ENCODE measurements at regions not wholly inside any gene's neighbourhood (a gene's known extent, or its start where the extent isn't known, plus 50 kb on each side); places are given as distances from the start of the nearest gene placed in this dataset.

GRCh38 chr21:43301409-43302061 lies 125.4 kb downstream of the SIK1 start:
- DNase-seq: no peak

GRCh38 chr21:43300496-43301408 lies 126.2 kb downstream of the SIK1 start:
- no peak for DNase-seq

- no peak for DNase-seq
These were observed 127.3 kb downstream of the SIK1 start for GRCh38 chr21:43299441-43300277.

- no peak for DNase-seq
These were observed 128.1 kb downstream of the SIK1 start for GRCh38 chr21:43298546-43299440.

- DNase-seq: no peak
These were observed 128.9 kb downstream of the SIK1 start for GRCh38 chr21:43297989-43298388.

DNA sequence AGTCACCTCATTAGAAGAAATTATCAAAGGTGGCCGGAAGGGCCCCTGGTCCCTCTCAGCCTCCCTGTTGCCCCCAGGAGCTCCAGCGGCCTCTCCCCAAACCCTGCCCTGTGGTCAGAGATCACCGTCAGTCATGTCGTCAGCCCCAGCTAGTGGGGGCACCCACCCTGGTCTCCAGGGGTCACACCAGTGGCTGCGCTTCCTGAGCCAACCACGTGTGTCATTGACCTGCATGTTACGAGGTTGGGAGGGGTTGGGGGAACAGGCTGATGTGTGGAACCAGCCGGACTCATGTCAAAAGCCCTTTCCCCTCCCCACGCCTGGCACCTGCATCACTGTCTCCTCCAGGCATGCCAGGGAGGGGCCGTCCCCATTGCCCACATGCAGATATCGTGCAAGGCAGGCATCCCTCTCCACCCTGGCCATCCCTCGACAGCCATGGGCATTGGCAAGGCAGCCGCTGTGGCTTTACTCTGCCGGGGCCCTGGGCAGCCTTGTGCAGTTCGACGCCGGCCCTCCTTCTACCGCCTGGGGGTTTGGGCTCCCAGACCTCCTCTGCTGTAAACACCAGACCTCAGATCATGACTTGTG lies 128.7 kb downstream of the CRYAA start:
- DNase-seq: no peak

DNA sequence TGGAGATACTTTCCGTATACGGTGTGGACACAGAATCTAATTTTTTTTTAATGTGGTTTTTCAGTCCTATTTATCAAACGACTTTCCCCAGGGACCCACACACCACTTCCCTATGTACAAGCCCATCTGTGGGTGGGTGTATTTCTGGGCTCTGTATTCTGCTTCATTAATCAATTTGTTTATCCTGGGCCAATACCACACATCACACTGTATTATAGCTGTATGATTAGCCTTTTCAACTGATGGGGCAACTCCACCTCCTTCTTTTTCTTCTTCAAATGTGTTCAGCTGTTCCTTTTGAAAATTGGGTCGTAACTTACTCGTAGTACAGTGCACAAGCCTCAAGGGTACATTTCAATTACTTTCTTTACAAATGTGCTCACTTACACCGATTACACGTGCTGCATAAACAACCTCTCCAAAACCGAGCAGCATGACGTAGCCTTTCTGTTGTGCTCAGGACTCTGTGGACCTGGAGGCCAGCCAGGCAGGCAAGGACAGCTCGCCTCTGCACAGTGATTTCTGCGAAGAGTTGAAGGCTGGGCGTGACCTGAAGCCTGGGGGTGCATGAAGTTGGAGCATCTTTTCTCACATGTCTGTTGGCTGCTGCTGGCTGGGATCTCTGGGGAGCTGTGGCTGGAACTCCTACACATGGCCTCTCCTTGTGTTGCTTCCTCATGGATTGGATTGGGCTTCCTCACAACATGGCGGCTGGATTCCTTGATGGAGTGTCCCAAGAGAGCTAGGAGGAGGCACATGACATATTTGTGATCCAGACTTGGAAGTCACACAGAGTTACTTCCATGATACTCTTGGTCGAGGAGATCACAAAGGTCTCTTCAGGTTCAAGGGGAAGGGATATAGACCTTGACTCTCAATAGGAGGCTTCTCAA lies 126.5 kb downstream of the CRYAA start:
- no peak for DNase-seq

- no peak for DNase-seq
These were observed 125.5 kb downstream of the CRYAA start for GRCh38 chr21:43294194-43294902.

- no peak for DNase-seq
These were observed 124.0 kb downstream of the CRYAA start for GRCh38 chr21:43292866-43293142.

GRCh38 chr21:43292041-43292865 lies 123.4 kb downstream of the CRYAA start:
- DNase-seq: no peak

DNA sequence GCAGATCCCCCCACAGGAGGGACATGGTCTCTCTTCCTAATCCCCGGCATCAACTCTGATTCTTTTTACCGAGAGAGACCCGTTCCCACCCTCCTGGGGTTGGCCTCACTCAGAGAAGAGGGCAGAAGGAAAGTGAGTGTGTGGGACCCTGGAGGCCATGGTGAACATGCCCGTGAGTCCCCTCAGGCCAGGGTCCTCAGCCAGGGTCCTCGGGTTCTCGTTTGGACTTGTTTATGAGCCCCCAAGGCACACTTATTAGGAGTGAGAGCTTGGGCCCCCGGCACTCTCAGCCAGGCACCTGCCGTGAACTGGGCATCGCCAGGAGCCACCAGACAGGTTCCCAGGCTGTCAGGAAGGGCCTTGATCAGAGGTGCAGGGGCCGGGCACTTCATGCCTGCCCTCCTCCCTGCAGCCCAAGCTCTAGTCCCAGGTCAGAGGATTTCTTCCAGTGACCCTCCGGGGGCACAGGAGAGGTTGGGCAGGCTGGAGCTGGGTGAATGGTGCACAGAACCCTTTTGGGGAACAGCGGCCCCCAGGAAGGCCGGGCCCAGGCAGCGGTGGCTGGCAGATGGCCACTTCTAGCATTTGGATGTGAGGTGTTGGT lies 122.6 kb downstream of the CRYAA start:
- no peak for DNase-seq

DNA sequence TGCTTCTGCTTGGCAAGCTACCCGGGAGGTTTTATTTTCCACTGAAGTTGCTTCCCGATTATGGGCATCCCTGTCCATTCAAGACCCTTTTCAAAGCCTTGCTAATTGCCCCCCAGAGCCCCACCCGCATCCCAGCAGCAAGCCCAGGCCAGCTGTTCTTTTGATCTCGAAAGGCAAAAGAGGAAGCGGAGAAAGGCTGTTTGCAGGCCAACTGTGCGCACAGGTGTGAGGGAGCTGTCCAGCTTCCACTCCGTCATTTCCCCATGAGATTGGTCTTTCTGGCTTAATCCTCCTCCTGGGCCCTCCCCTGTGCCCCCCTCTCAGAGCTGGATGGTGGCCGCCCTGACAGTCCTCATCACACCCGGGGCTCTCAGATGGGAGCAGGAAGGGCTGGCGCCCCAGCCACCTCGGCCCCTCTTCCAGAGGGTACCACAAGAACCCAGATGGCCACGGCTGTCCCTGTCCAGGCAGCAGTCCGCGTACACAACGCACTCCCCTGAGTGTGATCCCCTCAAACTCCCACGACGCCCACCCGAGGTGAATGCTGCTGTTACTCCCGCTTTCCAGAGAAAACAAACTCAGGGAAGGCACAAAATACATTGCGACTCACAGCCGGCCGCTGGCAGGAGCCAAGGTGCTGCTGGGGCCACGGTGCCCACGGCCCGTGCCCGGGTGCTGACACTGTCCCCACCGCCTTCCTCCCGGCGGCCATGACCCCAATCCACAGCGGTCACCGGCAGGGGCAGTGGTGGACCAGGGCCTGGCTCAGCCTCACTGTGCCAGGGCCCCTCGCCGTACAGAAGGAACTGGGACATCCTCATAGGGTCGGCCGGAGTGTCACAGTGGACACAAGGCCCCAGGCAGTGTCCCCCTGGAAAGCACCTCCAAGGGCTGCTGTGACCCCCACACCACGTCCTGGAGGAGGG lies 121.9 kb downstream of the CRYAA start:
- no peak for DNase-seq

- no peak for DNase-seq
These were observed 121.2 kb downstream of the CRYAA start for GRCh38 chr21:43289966-43290365.

DNA sequence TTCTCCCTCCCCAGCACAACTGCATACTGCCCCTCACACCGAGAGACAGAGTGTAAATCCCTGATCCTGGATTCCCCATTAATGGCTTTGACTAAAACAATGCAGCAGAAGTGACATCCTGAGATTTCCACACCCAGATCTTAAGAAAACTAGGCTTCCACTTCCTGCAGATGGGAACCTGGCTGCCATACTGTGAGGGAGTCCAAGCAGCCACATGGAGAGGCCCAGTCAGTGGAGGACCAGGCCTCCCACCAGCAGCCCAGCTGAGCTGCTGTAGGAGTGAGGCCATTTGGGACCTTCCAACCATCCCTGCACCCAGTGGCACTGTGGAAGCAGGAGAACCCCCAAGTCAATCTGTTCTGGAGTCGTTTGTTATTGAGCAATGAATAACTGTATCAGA lies 120.6 kb downstream of the CRYAA start:
- DNase-seq: no peak

DNA sequence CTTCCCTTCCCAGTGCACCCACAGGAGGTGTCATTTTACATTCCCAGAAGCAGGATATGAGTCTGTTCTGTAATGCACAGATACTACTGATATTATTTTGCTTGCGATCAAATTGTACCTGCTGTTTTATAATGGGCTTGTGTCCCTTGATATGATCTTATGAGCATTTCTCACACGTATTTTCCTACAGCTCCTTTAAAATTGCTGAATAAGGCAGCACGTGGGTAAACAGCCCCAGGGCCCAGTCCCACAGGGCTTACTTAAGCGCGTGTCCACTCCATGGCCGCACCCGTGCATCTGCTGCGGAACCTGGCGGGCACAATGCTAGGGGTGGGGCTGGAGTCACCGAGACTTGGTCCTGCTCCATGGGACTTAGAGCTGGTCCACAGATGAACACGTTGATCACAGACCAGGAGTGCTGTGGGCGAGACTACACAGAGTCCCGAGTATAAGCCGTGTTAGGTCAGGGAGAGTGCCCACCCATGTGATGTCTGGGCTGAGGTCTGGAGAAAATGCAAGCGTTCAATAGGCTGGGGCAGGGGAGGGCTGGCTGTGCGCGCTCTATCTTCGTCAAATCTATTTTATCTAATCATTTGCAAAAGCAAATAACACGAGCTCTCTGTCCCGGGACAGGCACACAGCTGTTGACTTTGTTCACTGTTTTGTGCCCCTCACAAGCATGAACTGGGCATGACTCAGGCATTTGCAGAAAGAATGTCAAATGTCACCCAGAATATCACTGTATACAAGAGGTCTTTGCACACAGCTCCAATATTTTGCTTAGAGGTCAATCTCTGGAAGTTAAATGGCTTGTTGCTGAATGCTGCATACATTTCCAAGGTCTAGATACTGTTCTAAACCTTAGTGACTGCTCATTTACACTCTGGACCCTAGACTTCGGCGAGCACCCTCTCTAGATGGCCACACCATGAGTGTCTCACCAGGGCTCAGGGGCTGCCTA lies 119.3 kb downstream of the CRYAA start:
- DNase-seq: no peak

GRCh38 chr21:43287111-43287760 lies 118.4 kb downstream of the CRYAA start:
- DNase-seq: no peak
